Calu3 (cell line): ENCODE measurements at regions not wholly inside any gene's neighbourhood (a gene's known extent, or its start where the extent isn't known, plus 50 kb on each side); places are given as distances from the start of the nearest gene placed in this dataset.

Source experiments
- BruUV-seq: library from RNA; stranded (reverse); fragments of 400-500 nt; replicated peaks from 2 replicates; lab custom pipeline; 2021; lab: Mats Ljungman, UMichigan
- CTCF ChIA-PET: fragments of 300-600 bp; sonication (Branson Sonifier 250); formaldehyde crosslinking; loops from one replicate; lab custom pipeline; 2022; ENCODE audit warnings: antibody characterized with exemption; lab: Charles Lee
- DNase-seq: peaks from one replicate; pipeline ENCODE4 v3.0.0; 2022
- H3K27ac Mint-ChIP-seq: one replicate; pipeline ENCODE4 v1.8.0; 2022; ENCODE audit warnings: mixed read lengths; ENCODE audit not compliant: unreplicated experiment
- H3K27me3 Mint-ChIP-seq: one replicate; pipeline ENCODE4 v1.8.0; 2022; ENCODE audit warnings: mixed read lengths; ENCODE audit not compliant: unreplicated experiment
- H3K36me3 Mint-ChIP-seq: one replicate; pipeline ENCODE4 v1.8.0; 2022; ENCODE audit warnings: mild to moderate bottlenecking, moderate library complexity, mixed read lengths; ENCODE audit not compliant: insufficient read depth, unreplicated experiment
- H3K4me1 Mint-ChIP-seq: one replicate; pipeline ENCODE4 v1.8.0; 2022; ENCODE audit warnings: mild to moderate bottlenecking, low read depth, mixed read lengths; ENCODE audit not compliant: unreplicated experiment
- H3K4me3 Mint-ChIP-seq: one replicate; pipeline ENCODE4 v1.8.0; 2022; ENCODE audit warnings: mild to moderate bottlenecking, low read depth, moderate library complexity, mixed read lengths; ENCODE audit not compliant: unreplicated experiment
- H3K9me3 Mint-ChIP-seq: one replicate; pipeline ENCODE4 v1.8.0; 2022; ENCODE audit warnings: low read depth, mixed read lengths; ENCODE audit not compliant: unreplicated experiment
- intact Hi-C: fragments of 100-400 bp; cut with micrococcal nuclease; formaldehyde crosslinking; loops from one replicate; pipeline ENCODE4 v1.10.0; 2022; ENCODE audit not compliant: unreplicated experiment
- TF ChIP-seq, protein P1 (sequence below): fragments of 200-600 bp; IDR thresholded peaks from one replicate; pipeline ENCODE4 v1.8.0; 2022; ENCODE audit warnings: antibody characterized with exemption; ENCODE audit not compliant: unreplicated experiment

DNA sequence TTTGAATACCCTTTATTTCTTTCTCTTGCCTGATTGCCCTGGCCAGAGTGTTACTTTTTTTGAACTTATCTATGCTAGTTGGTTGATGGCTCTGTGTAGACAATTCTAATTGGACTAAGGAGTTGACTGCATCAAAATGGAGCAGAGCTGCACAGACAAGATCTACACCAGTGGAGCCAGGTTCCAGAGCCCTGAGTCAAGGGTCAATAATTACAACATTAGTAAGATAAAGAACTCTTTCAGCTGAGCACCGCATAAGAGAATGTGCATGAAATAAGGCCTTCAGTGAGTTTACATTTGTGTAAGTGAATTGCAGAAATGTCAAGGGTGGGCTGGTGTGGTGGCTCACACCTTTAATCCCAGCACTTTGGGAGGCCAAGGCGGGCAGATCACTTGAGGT lies 599.7 kb upstream of the TENM3 start:
- CTCF ChIA-PET: no interaction called here
- no peak for DNase-seq
- intact Hi-C loops: no loop called here
- no TSS peak for BruUV-seq
- Mint-ChIP-seq H3K4me3 (no peak overlapping the region), H3K27me3 (peaks cover 13% of the 10 kb centered on the region), H3K9me3 (no peaks in the 10 kb centered on the region), H3K27ac (no peak overlapping the region), H3K36me3 (no peaks in the 10 kb centered on the region), H3K4me1 (no peaks in the 10 kb centered on the region)
- TF ChIP-seq, protein P1, sequence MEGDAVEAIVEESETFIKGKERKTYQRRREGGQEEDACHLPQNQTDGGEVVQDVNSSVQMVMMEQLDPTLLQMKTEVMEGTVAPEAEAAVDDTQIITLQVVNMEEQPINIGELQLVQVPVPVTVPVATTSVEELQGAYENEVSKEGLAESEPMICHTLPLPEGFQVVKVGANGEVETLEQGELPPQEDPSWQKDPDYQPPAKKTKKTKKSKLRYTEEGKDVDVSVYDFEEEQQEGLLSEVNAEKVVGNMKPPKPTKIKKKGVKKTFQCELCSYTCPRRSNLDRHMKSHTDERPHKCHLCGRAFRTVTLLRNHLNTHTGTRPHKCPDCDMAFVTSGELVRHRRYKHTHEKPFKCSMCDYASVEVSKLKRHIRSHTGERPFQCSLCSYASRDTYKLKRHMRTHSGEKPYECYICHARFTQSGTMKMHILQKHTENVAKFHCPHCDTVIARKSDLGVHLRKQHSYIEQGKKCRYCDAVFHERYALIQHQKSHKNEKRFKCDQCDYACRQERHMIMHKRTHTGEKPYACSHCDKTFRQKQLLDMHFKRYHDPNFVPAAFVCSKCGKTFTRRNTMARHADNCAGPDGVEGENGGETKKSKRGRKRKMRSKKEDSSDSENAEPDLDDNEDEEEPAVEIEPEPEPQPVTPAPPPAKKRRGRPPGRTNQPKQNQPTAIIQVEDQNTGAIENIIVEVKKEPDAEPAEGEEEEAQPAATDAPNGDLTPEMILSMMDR: no peak

DNA sequence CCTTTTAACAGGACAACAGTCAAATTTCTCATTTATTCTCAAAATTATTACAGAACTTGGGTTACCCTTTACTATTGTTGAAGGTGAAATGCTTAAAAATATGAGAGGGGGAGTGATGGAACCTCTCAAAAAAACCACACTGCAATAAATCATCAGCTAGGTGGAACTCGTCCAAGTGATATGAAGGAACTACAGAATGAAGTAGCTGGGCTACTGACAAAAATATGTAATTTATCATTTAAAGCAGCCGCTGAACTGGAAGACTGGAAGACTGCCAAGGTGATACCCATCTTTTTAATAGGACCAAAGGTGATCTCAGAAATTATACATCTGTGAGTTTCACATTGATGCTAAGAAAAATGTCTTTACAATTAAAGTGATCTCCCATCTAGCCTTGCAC lies 597.7 kb upstream of the TENM3 start:
- Mint-ChIP-seq H3K27ac (no peak overlapping the region), H3K36me3 (no peaks in the 10 kb centered on the region), H3K4me1 (no peaks in the 10 kb centered on the region), H3K9me3 (no peaks in the 10 kb centered on the region), H3K4me3 (no peak overlapping the region), H3K27me3 (peaks cover 13% of the 10 kb centered on the region)
- CTCF ChIA-PET: no interaction called here
- TF ChIP-seq, protein P1: no peak
- intact Hi-C loops: no loop called here
- BruUV-seq: no TSS peak
- DNase-seq: no peak

DNA sequence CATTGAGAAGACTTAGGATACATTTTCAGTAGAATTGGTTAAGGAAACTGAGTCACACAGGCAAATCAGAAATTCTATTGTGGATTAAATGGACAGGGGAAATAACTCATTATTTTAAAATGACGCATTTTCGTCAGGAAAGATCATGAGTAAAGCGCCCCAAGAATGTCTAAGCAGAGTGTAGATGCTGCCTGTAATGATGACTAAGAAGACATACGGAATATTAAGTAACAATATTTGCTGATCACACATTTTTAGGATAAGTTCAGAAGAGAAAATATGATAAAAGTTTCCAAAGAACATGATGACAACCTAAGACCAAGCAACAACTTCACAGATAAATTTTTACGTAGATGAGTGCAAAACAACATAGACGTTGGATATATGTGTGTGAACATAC lies 596.3 kb upstream of the TENM3 start:
- no peak for DNase-seq

DNA sequence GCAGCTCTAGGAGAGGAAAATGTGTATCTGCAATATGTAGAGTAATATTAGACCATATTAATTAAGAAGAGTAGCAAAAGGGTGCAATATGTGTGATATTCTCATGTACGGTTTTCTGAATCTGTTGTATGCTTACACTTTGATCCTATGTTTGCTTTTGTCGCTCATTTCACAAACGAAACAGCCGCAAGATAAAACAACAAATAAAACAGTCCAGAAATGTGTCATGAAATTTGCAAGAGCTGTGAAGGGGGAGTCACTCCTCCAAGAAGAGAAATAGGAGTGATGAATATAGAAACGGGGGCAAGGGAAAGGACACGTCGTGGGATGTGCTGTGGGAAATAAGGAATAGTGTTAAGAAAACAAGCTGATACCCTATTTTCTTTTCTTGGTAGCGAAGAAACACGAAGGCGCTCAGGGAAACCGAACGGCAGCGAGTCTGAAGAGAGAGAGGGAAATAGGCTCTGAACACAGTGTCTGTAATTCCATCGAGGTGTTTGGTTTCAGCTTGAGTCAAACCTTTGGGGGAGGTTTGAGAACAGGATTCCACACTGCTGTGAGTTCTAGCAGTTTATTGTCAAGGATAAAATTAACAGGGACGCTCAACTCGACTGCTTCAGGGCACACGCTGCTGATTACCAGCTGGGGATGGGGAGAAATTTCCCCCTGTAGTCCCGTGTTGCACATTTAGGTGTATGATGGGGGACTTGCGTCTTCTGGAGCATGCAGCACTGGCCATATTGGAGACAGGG lies 595.6 kb upstream of the TENM3 start:
- Mint-ChIP-seq H3K27ac (no peak overlapping the region), H3K4me3 (no peak overlapping the region), H3K36me3 (no peaks in the 10 kb centered on the region), H3K9me3 (no peaks in the 10 kb centered on the region), H3K27me3 (peaks cover 13% of the 10 kb centered on the region), H3K4me1 (no peaks in the 10 kb centered on the region)
- BruUV-seq: no TSS peak
- intact Hi-C loops: no loop called here
- CTCF ChIA-PET: no interaction called here
- TF ChIP-seq, protein P1: no peak
- no peak for DNase-seq

More for the DNA sequence above, 596.3 kb upstream of the TENM3 start:
- Mint-ChIP-seq H3K36me3 (no peaks in the 10 kb centered on the region), H3K27ac (no peak overlapping the region), H3K9me3 (no peaks in the 10 kb centered on the region), H3K27me3 (peaks cover 13% of the 10 kb centered on the region), H3K4me1 (no peaks in the 10 kb centered on the region), H3K4me3 (no peak overlapping the region)
- CTCF ChIA-PET: no interaction called here
- no TSS peak for BruUV-seq
- TF ChIP-seq, protein P1: no peak
- intact Hi-C loops: no loop called here
